ENCODE measurements at regions not wholly inside any gene's neighbourhood (a gene's known extent, or its start where the extent isn't known, plus 50 kb on each side); places are given as distances from the start of the nearest gene placed in this dataset.
"Not testable (repeated sequence)": the region's sequence is repeated elsewhere in the genome, so short reads cannot be mapped to it uniquely, and the experiment has no call there.

DNA sequence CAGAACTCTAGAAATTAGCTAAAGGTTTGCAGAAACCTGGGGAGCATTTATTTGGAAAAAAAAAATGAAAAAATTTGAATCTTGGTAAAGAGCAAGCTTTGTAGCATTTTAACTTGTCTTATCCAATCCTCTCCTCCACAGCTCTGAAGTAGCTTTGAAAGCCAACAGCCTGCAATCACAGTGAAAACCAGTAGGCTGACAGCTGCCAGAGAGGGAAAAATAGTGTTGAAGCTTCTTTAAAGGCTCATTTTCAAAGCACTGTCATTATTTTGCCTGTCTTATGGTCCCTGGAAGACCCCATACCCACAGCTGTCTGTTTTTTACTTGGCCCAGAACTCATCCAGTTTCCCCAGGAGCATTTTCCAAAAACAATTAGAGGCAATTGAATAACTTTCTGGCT lies 230.8 kb upstream of the EDNRA start:
- Histone ChIP-seq H3K27me3 (replicated peaks in 1 of 4; ENCODE audit: control insufficient read depth in 3 of 4, extremely low read depth in 1 of 4, insufficient read depth in 3 of 4, low read length in 3 of 4) (no peaks in the 10 kb centered on the region), H2AFZ (ENCODE audit: low read length) (no peak overlapping the region), H3K14ac (ENCODE audit: insufficient read length) (no peak overlapping the region), H4K91ac (replicated peaks; ENCODE audit: insufficient read length, low read length) (no peak overlapping the region), H3K9me3 (ENCODE audit: insufficient read depth in 2 of 2, low read depth in 1 of 2, low read length in 1 of 2) (peaks cover 0 to 3% of the 10 kb centered on the region in 2 experiments; a peak in 3 of 4 replicates), H2AK5ac (ENCODE audit: low read depth, low read length) (no peak overlapping the region), H3K9ac (replicated peaks in 1 of 4; ENCODE audit: extremely low read depth in 1 of 4, low read depth in 3 of 4, low read length in 3 of 4) (no peak overlapping the region), H3K79me2 (ENCODE audit: control insufficient read depth in 1 of 2, insufficient read depth in 2 of 2, low read length in 2 of 2) (no peaks in the 10 kb centered on the region), H2BK120ac (replicated peaks; ENCODE audit: low read depth, low read length) (no peak overlapping the region), H3K18ac (ENCODE audit: extremely low read depth, low read length) (no peak overlapping the region), H2BK12ac (ENCODE audit: low read depth, low read length) (no peak overlapping the region), H4K8ac (ENCODE audit: extremely low read depth, insufficient read depth, low read length) (no peak overlapping the region), H3K4me1 (replicated peaks in 1 of 4; ENCODE audit: control insufficient read depth in 3 of 4, insufficient read depth in 4 of 4, low read length in 3 of 4) (peaks cover 0 to 4% (median 0%) of the 10 kb centered on the region in 4 experiments; a peak in 1 of 7 replicates), H3K23ac (ENCODE audit: insufficient read length) (no peak overlapping the region), H2BK15ac (ENCODE audit: low read length) (no peak overlapping the region), H2BK20ac (ENCODE audit: low read length) (no peak overlapping the region), H3K23me2 (ENCODE audit: low read depth, low read length) (no peaks in the 10 kb centered on the region), H3K56ac (replicated peaks; ENCODE audit: insufficient read length, low read depth, low read length) (no peak overlapping the region), H3K27ac (ENCODE audit: low read depth, low read length) (no peak overlapping the region), H3K4me3 (ENCODE audit: extremely low read depth in 1 of 4, insufficient read depth in 2 of 4, low read depth in 3 of 4, low read length in 4 of 4) (no peak overlapping the region), H2BK5ac (ENCODE audit: low read depth, low read length) (no peak overlapping the region), H4K20me1 (replicated peaks in 1 of 2; ENCODE audit: control insufficient read depth in 1 of 2, insufficient read depth in 2 of 2, low read length in 2 of 2) (no peaks in the 10 kb centered on the region), H3K4ac (replicated peaks; ENCODE audit: insufficient read length, low read depth, low read length) (no peak overlapping the region), H3K36me3 (ENCODE audit: control insufficient read depth in 2 of 4, insufficient read depth in 4 of 4, low read length in 3 of 4) (no peaks in the 10 kb centered on the region), H4K5ac (ENCODE audit: insufficient read length, low read depth, low read length) (no peak overlapping the region), H3K79me1 (ENCODE audit: low read depth, low read length) (no peaks in the 10 kb centered on the region), H3K4me2 (ENCODE audit: insufficient read depth in 1 of 2, low read depth in 2 of 2, low read length in 2 of 2) (no peak overlapping the region)
- FAIRE-seq (no peak), DNase-seq (ENCODE audit: low read depth in 1 of 2, low spot score in 2 of 2) (no peak)
- TF ChIP-seq SP1 (IDR thresholded peaks at IDR 0.05; ENCODE audit: low read depth, low read length) (no peak), POLR2AphosphoS5 (IDR thresholded peaks at IDR 0.05; ENCODE audit: low read depth, low read length) (no peak), JUND (IDR thresholded peaks at IDR 0.05; ENCODE audit: low read length) (no peak)
- CTCF ChIA-PET (ENCODE audit: partially characterized antibody) = interaction anchor here (0.6 to 1.6 kb wide), 4 partner anchors 17 to 248 kb away, joined by 3 to 4 read pairs (median 3); no protein-coding TSS in a partner anchor
- POLR2A ChIA-PET (ENCODE audit: partially characterized antibody) = no interaction called here

DNA sequence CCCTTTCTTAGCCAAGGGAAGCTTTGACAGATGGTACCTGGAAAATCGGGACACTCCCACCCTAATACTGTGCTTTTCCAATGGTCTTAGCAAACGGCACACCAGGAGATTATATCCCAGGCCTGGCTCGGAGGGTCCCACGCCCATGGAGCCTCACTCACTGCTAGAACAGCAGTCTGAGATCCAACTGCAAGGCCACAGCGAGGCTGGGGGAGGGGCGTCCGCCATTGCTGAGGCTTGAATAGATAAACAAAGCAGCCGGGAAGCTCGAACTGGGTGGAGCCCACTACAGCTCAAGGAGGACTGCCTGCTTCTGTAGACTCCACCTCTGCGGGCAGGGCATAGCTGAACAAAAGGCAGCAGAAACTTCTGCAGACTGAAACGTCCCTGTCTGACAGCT lies 225.6 kb upstream of the EDNRA start:
- H4K20me1 ChIP-seq (replicated peaks in 1 of 2; ENCODE audit: control insufficient read depth in 1 of 2, insufficient read depth in 2 of 2, low read length in 2 of 2); H4K5ac ChIP-seq (ENCODE audit: insufficient read length, low read depth, low read length); H2BK20ac ChIP-seq (ENCODE audit: low read length); H3K4me3 ChIP-seq (ENCODE audit: extremely low read depth in 1 of 4, insufficient read depth in 2 of 4, low read depth in 3 of 4, low read length in 4 of 4); H3K79me1 ChIP-seq (ENCODE audit: low read depth, low read length); H3K18ac ChIP-seq (ENCODE audit: extremely low read depth, low read length); H4K8ac ChIP-seq (ENCODE audit: extremely low read depth, insufficient read depth, low read length); H2BK15ac ChIP-seq (ENCODE audit: low read length); H2BK12ac ChIP-seq (ENCODE audit: low read depth, low read length); POLR2A ChIA-PET (ENCODE audit: partially characterized antibody); H4K91ac ChIP-seq (replicated peaks; ENCODE audit: insufficient read length, low read length); H3K14ac ChIP-seq (ENCODE audit: insufficient read length); H3K4me1 ChIP-seq (replicated peaks in 1 of 4; ENCODE audit: control insufficient read depth in 3 of 4, insufficient read depth in 4 of 4, low read length in 3 of 4); H2AK5ac ChIP-seq (ENCODE audit: low read depth, low read length); H3K23me2 ChIP-seq (ENCODE audit: low read depth, low read length); H3K9ac ChIP-seq (replicated peaks in 1 of 4; ENCODE audit: extremely low read depth in 1 of 4, low read depth in 3 of 4, low read length in 3 of 4); H3K23ac ChIP-seq (ENCODE audit: insufficient read length); H2BK5ac ChIP-seq (ENCODE audit: low read depth, low read length); H3K36me3 ChIP-seq (ENCODE audit: control insufficient read depth in 2 of 4, insufficient read depth in 4 of 4, low read length in 3 of 4); CTCF ChIA-PET (ENCODE audit: partially characterized antibody); FAIRE-seq; H3K79me2 ChIP-seq (ENCODE audit: control insufficient read depth in 1 of 2, insufficient read depth in 2 of 2, low read length in 2 of 2); H3K4me2 ChIP-seq (ENCODE audit: insufficient read depth in 1 of 2, low read depth in 2 of 2, low read length in 2 of 2); H3K56ac ChIP-seq (replicated peaks; ENCODE audit: insufficient read length, low read depth, low read length); H3K9me3 ChIP-seq (ENCODE audit: insufficient read depth in 2 of 2, low read depth in 1 of 2, low read length in 1 of 2); H2BK120ac ChIP-seq (replicated peaks; ENCODE audit: low read depth, low read length); H3K27me3 ChIP-seq (replicated peaks in 1 of 4; ENCODE audit: control insufficient read depth in 3 of 4, extremely low read depth in 1 of 4, insufficient read depth in 3 of 4, low read length in 3 of 4); H3K27ac ChIP-seq (ENCODE audit: low read depth, low read length); H3K4ac ChIP-seq (replicated peaks; ENCODE audit: insufficient read length, low read depth, low read length); DNase-seq (ENCODE audit: low read depth in 1 of 2, low spot score in 2 of 2); H2AFZ ChIP-seq (ENCODE audit: low read length): not testable (repeated sequence)
- 92% methylated on average over 7 of the region's 11 CpGs; no CpG with 5 or more reads in 1 of the 2 experiments for WGBS, 2 experiments (ENCODE audit: extremely low coverage in 1 of 2, insufficient coverage in 1 of 2, insufficient read length in 1 of 2, insufficient replicate concordance in 2 of 2, low coverage in 1 of 2, low lambda C conversion rate in 2 of 2, missing lambda C conversion rate in 1 of 2)
